Astrocyte (in vitro differentiated cells and primary cell): ENCODE measurements at regions not wholly inside any gene's neighbourhood (a gene's known extent, or its start where the extent isn't known, plus 50 kb on each side); places are given as distances from the start of the nearest gene placed in this dataset.

ENCODE experiments used
- DNase-seq: peaks from one replicate; pipeline ENCODE4 v3.0.0-alpha.2; 2010; ENCODE audit warnings: low read depth
- FAIRE-seq: peaks from 2 replicates; lab custom pipeline; 2011; peaks lifted over from hg19 to GRCh38; lab: Jason Lieb, UNC
- H2AFZ ChIP-seq: 2 replicates; pipeline ENCODE4 v1.6.0; 2012; ENCODE audit warnings: low read depth, low read length, inconsistent platforms
- H3K27ac ChIP-seq: 2 replicates; pipeline ENCODE4 v1.5.1; 2011; ENCODE audit warnings: low read depth, low read length, inconsistent platforms
- H3K27me3 ChIP-seq: 2 replicates; pipeline ENCODE4 v1.6.0; 2011; ENCODE audit warnings: low read length, inconsistent platforms; ENCODE audit not compliant: insufficient read depth
- H3K36me3 ChIP-seq: 2 replicates; pipeline ENCODE4 v1.5.1; 2011; ENCODE audit warnings: low read length, inconsistent platforms; ENCODE audit not compliant: insufficient read depth
- H3K4me1 ChIP-seq: 2 replicates; pipeline ENCODE4 v1.5.1; 2011; ENCODE audit warnings: low read length, inconsistent platforms; ENCODE audit not compliant: insufficient read depth
- H3K4me2 ChIP-seq: 2 replicates; pipeline ENCODE4 v1.6.0; 2012; ENCODE audit warnings: low read length, inconsistent platforms
- H3K4me3 ChIP-seq: 2 replicates; pipeline ENCODE4 v1.5.1; 2011; ENCODE audit warnings: low read depth, mild to moderate bottlenecking, low read length, inconsistent platforms; ENCODE audit not compliant: insufficient read depth
- H3K79me2 ChIP-seq: 2 replicates; pipeline ENCODE4 v1.6.0; 2012; ENCODE audit warnings: mild to moderate bottlenecking, low read length, inconsistent platforms; ENCODE audit not compliant: insufficient read depth
- H3K9ac ChIP-seq: 2 replicates; pipeline ENCODE4 v1.6.0; 2012; ENCODE audit warnings: mild to moderate bottlenecking, low read length, inconsistent platforms
- H3K9me3 ChIP-seq: 2 replicates; pipeline ENCODE4 v1.5.1; 2012; ENCODE audit warnings: low read depth, mild to moderate bottlenecking, low read length, inconsistent platforms; ENCODE audit not compliant: insufficient read depth
- H4K20me1 ChIP-seq: 2 replicates; pipeline ENCODE4 v1.6.0; 2012; ENCODE audit warnings: low read length, inconsistent platforms; ENCODE audit not compliant: insufficient read depth
- H3K27ac Mint-ChIP-seq: one replicate; pipeline ENCODE4 v1.8.0; 2021; ENCODE audit warnings: mild to moderate bottlenecking, mixed read lengths; ENCODE audit not compliant: unreplicated experiment
- H3K27me3 Mint-ChIP-seq: one replicate; pipeline ENCODE4 v1.8.0; 2021; ENCODE audit warnings: low read depth, mixed read lengths; ENCODE audit not compliant: unreplicated experiment
- H3K36me3 Mint-ChIP-seq: one replicate; pipeline ENCODE4 v1.8.0; 2021; ENCODE audit warnings: low read depth, mixed read lengths; ENCODE audit not compliant: unreplicated experiment
- H3K4me1 Mint-ChIP-seq: one replicate; pipeline ENCODE4 v1.8.0; 2021; ENCODE audit warnings: low read depth, mixed read lengths; ENCODE audit not compliant: unreplicated experiment
- H3K4me3 Mint-ChIP-seq: one replicate; pipeline ENCODE4 v1.8.0; 2021; ENCODE audit warnings: mild to moderate bottlenecking, moderate library complexity, mixed read lengths; ENCODE audit not compliant: unreplicated experiment
- H3K9me3 Mint-ChIP-seq: one replicate; pipeline ENCODE4 v1.8.0; 2021; ENCODE audit warnings: mild to moderate bottlenecking, mixed read lengths; ENCODE audit not compliant: unreplicated experiment
- CTCF ChIP-seq: IDR thresholded peaks from 2 replicates; pipeline ENCODE4 v1.5.1; 2011; ENCODE audit warnings: low read depth, mild to moderate bottlenecking, inconsistent platforms, low read length, moderate library complexity; ENCODE audit not compliant: insufficient read depth
- EZH2 ChIP-seq: IDR thresholded peaks from 2 replicates; pipeline ENCODE4 v1.6.1; 2012; ENCODE audit warnings: mild to moderate bottlenecking, low read length, inconsistent platforms; ENCODE audit not compliant: insufficient read depth

GRCh38 chr9:99366621-99367020, 144.5 kb downstream of the SEC61B start:
- H3K9ac ChIP-seq, result no peak overlapping the region
- no peak overlapping the region for H3K4me2 ChIP-seq
- H3K36me3 ChIP-seq, result no peaks in the 10 kb centered on the region
- peaks cover 2% of the 10 kb centered on the region for H3K9me3 Mint-ChIP-seq
- peaks cover 13% of the 10 kb centered on the region for H3K4me1 Mint-ChIP-seq
- peaks cover 43% of the 10 kb centered on the region for H3K27me3 Mint-ChIP-seq
- peaks cover 13% of the 10 kb centered on the region for H3K27me3 ChIP-seq
- no peak for DNase-seq
- no peak for FAIRE-seq
- H3K27ac Mint-ChIP-seq, result no peak overlapping the region
- peaks cover 19% of the 10 kb centered on the region for H3K4me1 ChIP-seq
- H3K4me3 Mint-ChIP-seq, result no peak overlapping the region
- H3K4me3 ChIP-seq, result no peak overlapping the region
- H3K27ac ChIP-seq, result no peak overlapping the region
- no peak overlapping the region for H2AFZ ChIP-seq
- no peak for TF ChIP-seq CTCF
- no peak for TF ChIP-seq EZH2
- no peaks in the 10 kb centered on the region for H3K9me3 ChIP-seq
- H4K20me1 ChIP-seq, result no peaks in the 10 kb centered on the region
- no peaks in the 10 kb centered on the region for H3K36me3 Mint-ChIP-seq
- H3K79me2 ChIP-seq, result no peaks in the 10 kb centered on the region

- Mint-ChIP-seq H3K4me3 (no peak overlapping the region), H3K27ac (peak overlapping the region; percentile 58), H3K36me3 (no peaks in the 10 kb centered on the region), H3K9me3 (peaks cover 2% of the 10 kb centered on the region), H3K4me1 (peaks cover 13% of the 10 kb centered on the region), H3K27me3 (peaks cover 38% of the 10 kb centered on the region)
- peak; percentile 84 for FAIRE-seq
- peaks cover 19% of the 10 kb centered on the region for H3K4me1 ChIP-seq
- H3K4me3 ChIP-seq, result peak overlapping the region; percentile 48
- H3K9ac ChIP-seq, result peak overlapping the region; percentile 74
- H3K4me2 ChIP-seq, result peak overlapping the region; percentile 95
- peak overlapping the region; percentile 24 for H3K27ac ChIP-seq
- no peaks in the 10 kb centered on the region for H3K79me2 ChIP-seq
- peaks cover 9% of the 10 kb centered on the region for H3K27me3 ChIP-seq
- H4K20me1 ChIP-seq, result no peaks in the 10 kb centered on the region
- H3K9me3 ChIP-seq, result no peaks in the 10 kb centered on the region
- TF ChIP-seq EZH2 (no peak), CTCF (no peak)
- no peaks in the 10 kb centered on the region for H3K36me3 ChIP-seq
- peak overlapping the region; percentile 78 for H2AFZ ChIP-seq
- peak; percentile 78 for DNase-seq
Measured at GRCh38 chr9:99368341-99369326, 146.6 kb downstream of the SEC61B start.

GRCh38 chr9:99369327-99369722, 147.2 kb downstream of the SEC61B start:
- H3K4me3 ChIP-seq, result no peak overlapping the region
- no peaks in the 10 kb centered on the region for H3K36me3 ChIP-seq
- H3K27ac ChIP-seq, result no peak overlapping the region
- no peaks in the 10 kb centered on the region for H3K9me3 ChIP-seq
- Mint-ChIP-seq H3K27ac (peak overlapping the region; percentile 58), H3K4me3 (no peak overlapping the region), H3K9me3 (peaks cover 2% of the 10 kb centered on the region), H3K36me3 (no peaks in the 10 kb centered on the region), H3K4me1 (peaks cover 13% of the 10 kb centered on the region), H3K27me3 (peaks cover 37% of the 10 kb centered on the region)
- no peak overlapping the region for H3K4me2 ChIP-seq
- no peak overlapping the region for H3K9ac ChIP-seq
- FAIRE-seq, result no peak
- peaks cover 9% of the 10 kb centered on the region for H3K27me3 ChIP-seq
- no peak for TF ChIP-seq CTCF
- TF ChIP-seq EZH2, result no peak
- peaks cover 19% of the 10 kb centered on the region for H3K4me1 ChIP-seq
- H4K20me1 ChIP-seq, result no peaks in the 10 kb centered on the region
- no peak for DNase-seq
- no peaks in the 10 kb centered on the region for H3K79me2 ChIP-seq
- H2AFZ ChIP-seq, result no peak overlapping the region
